RPMI7951 (cell line): ENCODE measurements at regions not wholly inside any gene's neighbourhood (a gene's known extent, or its start where the extent isn't known, plus 50 kb on each side); places are given as distances from the start of the nearest gene placed in this dataset.

ENCODE experiments used
- DNase-seq: peaks from one replicate; pipeline ENCODE4 v3.0.0-alpha.2; 2012; ENCODE audit warnings: low read depth

DNA sequence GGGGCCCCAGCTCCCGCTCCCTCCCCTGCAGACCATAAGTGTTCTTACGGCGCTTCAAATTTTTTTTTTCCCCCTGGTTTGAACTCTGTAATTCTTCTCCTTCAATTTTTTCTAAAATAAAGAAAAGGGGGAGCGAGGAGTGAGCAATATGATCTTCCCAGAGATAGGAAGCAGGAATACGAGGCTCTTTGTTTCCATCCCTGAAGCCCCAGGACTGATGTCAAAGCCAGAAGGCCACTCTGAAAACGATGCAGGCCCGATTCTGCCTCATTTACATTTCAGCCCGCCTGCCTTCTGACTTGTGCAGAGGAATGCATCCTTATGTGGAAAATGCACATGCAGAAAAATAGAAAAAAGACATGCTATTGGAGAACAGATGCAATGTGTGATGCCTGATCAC, 401.5 kb upstream of the MKI67 start:
- DNase-seq, result no peak

DNA sequence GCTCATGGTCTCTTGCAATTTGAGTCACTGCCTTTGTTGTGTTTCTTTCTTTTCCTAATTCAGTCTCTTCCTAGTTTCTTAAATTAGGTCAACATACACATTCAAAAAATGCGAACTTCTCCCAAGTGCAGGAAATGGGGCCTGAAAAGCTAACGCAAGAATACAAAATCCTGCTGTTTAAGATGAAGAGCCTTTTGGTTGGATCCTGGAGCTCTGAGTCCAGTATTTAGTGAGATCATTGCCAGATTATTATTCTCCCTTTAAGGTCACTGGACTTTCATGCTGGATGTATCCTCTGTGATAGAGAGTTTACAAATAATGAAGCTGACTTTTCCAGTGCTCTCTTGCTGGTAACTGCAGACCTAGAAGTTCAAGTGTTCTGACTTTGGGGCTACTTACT, 401.9 kb upstream of the MKI67 start:
- DNase-seq, result no peak

DNA sequence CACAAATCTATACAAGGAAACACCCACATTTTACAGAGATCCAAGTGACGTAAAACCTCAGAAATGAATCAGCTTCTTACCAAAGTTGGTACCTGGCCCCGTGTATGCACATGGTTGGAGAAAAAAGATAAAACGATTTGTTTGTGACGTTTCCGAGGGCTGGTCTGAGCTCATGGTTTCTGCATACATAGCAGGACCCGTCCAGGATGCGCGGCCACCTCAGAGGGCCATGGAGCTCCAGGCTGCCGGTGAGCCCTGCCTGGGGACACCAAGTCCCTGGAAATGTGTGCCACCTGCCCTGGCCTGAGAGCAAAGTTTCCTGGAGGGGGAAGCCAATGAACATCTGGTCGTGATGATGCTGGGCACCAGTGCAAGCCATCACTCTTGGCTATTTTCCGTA, 402.6 kb upstream of the MKI67 start:
- DNase-seq, result no peak

DNA sequence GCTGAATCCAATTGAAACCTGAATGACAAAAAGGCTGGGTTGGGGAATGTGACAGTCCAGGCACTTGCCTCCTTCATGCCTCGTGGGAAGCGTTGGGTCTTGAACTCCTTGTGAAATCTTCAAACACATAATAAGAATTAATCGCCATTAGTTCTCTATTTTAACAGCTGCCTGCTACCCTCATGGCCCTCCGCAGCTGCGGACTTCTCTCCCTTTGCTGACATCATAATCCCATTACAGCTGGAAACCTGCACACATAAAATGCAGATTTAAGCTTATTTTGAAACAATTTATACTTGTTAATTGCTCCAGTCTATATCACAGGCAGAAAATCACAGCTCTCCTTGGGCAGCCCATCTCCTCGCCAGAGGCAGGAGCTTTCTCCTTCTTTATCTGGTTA, 403.0 kb upstream of the MKI67 start:
- DNase-seq, result no peak

DNA sequence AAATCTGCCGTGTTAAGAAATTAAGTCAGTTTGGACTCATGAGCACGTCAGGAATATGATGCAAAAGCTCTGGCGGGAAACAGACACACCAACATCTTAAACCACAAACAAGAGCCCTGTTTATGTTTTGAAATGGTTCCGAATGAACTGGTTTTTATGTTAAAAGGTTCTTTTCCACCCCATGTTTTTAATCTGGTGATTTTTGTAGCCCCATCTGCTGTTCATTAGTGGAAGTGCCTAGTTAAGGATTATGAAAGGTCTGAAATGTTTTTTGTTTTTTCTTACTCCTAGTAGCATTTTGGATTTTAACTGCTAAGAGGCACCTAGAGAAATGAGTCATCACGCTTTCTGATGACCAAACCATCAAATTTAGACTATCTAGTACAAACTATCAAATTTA, 404.1 kb upstream of the MKI67 start:
- peak; percentile 2 for DNase-seq

DNA sequence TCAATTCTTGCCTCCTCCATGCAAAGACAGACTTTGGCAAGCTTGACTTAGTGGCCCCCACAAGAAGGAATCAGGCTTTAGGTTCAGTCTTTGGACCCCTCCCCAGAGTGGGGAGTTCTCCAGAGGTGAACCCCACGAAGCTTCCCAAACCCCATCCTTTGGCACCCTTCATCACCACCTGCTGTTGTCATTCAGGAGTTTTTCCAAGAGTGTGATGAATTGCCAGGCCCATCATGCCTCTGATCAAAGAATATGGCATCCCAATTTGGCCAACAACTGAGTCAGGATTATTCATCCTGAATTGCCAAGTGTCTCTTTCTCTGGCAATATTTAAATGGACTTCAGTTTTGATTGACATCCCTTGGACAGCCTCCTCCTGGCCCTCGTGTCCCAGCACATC, 404.7 kb upstream of the MKI67 start:
- DNase-seq, result no peak

DNA sequence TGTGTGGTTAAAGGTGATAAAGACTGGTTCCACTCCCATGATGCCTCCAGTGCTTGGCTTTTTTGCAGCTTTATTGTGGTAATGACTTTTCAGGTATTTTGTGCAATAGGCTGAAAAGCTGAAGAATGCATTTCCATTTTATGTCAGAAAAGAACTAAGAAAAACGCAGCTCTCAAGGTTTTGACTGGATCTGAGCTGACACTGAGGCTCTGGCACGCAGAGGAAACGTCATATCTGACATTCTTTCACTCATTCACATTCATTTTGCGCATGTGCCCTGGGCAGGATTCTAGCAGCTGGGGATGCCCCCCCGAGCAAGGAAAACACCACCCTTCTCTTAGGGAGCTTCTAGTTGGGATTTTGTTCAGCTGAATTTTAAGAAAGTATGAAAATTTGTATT, 408.5 kb upstream of the MKI67 start:
- DNase-seq, result no peak

DNA sequence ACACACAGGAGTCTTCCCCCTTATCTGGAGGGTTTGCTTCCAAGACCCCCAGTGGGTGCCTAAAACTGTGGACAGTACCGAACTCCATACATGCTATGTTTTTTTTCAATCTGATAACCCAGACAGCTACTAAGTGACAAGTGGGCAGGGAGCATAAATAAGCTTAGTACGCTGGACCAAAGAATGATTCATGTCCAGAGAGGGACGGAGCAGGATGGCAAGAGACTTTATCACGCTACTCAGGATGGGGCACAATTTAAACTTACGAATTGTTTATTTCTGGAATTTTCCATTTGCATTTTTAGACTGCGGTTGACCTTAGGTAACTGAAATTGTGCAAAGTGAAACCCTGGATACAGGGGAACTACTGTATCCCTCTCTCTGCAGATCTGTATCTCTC, 410.0 kb upstream of the MKI67 start:
- DNase-seq, result no peak

DNA sequence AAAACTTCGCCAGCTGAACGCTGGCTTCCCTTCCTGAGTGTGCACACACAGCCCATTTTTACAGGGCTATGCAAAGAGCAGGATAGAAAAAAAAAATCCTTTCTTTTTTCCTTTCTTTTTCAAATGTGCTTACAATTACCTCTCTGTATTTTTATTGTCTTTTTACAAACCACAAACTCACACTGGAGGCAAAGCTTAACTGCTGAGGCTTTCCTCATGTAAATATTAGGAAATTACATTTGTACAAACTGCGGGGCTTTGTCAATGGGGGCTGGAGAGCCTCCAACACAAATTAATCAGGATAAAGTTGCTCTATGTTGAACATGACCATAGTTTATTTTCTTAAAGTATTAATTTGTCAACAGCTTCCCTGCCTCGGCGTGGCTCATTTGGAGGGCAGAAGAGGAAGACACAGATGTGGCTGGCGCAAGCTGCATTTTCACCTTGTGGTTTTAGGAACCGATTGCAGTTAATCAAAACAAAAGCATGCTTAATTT, 411.7 kb upstream of the MKI67 start:
- no peak for DNase-seq

DNA sequence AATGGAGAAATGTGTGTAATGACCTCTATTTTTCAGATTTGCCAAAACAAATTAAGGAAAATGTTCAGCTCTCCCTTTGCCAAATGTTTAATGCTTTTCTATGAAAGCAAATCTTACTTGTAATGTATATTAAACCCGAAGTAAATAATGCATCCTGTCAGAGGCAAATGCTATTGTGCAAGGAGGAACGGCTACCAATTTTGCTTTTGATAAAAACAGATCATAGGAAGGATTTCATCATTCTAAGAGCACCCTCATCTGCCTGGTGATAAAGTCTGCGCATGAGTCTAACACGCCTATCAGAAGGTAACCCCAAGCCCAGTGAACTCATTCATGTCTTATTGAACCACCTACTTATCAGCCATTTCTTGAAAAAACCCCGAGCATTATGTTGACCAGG, 412.4 kb upstream of the MKI67 start:
- no peak for DNase-seq

DNA sequence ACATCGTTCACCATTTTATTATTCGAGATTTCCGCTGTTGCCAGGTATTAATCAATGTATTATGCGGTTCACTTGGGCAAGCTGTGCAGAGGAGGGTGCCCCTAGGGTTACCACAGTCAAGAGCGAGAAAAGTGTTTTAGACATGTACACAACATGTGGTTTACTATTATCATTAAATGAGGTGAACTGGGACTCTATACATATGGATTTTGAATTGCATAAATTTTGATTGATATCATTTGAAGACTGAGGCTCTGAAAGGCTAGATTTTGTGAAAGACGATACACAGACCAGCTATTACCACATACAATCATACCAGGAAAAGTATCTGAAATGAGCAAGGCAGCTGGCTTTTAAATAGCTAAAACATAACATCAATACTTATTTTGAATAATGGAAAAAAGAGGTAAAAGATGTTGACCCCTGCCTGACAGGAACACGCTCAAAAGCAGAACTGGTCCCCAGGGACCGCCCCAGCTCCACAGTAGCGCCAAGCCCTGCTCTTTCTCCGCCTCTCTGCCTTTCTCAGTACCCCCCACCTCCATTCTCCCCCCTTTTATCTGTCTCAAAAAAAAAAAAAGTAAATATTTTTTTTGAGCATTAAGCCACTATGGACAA, 413.4 kb upstream of the MKI67 start:
- DNase-seq, result no peak

DNA sequence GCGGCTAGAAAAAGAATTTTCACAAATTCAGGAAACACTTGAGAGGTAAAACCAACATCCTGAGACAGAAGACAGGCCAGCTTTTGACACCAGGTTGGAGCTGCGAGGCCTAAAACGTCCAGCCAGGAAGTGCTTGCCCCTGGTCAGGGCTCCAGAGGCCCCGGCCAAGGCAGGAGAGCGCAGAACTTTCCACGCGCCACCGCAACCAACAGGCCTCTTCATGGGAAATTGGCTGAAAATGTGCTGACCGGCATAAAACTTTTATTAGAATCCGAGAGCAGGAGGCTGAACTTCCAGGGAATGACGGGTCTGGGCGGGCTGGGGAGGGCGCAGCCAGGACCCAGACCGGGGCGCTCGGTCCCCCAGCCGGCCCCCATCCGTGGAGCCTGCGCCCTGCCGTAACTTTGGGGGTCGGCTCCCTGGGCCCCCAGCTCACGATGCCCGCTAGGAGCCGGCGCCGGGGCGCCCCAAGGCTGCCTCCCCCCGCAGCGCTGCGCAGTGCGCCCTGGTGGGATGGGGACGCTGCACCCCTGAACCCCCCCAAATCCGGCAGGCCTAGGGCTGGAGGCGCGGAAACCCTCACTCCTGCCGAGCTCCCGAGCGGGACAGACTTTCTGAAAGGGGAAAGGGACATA, 414.0 kb upstream of the MKI67 start:
- no peak for DNase-seq

DNA sequence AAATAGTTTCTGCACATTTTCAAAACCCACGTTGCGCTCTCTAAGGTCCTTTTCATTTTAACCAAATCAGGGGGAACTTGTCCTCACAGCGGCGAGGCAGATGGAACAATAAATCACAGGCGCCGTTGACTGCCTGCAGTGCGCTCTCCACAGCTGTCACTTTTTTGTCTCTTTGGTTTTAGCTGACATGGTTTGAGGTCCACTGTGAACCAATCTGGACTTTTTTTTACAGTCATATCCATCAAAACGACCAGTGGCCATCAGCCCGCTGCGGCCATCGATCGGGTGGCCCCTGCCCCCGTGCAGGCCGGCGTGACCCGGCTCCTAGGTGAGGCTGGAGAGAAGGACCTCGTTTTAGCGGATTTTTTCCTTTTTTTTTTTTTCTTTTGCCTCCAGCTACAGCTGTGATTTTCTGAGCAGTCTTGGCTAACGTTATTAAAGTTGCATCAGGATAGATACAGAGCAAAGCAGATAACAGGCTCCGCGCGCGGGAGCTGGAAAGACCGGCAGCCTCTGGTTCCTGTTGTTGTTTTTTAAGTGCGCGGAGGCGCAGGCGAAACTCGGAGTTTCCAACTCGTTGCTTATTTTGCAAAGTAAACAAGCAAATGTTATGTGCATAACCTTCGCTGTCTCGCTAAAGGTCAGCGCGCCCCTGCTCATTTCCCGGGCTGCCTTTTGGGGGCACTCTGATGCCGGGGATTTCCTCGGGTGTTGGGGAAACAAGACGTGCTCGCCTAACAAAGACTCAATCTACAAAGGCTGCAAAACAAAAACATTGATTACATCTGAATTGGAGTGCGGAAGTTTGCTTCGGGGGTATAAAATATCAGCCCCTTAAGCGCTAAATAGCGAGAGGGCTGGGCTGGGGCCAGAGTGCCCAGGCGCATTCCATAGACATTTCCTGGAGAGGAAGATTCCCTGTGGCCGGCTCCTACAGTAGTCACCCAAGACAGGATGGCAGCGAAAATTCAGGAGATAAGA, 414.8 kb upstream of the MKI67 start:
- no peak for DNase-seq

DNA sequence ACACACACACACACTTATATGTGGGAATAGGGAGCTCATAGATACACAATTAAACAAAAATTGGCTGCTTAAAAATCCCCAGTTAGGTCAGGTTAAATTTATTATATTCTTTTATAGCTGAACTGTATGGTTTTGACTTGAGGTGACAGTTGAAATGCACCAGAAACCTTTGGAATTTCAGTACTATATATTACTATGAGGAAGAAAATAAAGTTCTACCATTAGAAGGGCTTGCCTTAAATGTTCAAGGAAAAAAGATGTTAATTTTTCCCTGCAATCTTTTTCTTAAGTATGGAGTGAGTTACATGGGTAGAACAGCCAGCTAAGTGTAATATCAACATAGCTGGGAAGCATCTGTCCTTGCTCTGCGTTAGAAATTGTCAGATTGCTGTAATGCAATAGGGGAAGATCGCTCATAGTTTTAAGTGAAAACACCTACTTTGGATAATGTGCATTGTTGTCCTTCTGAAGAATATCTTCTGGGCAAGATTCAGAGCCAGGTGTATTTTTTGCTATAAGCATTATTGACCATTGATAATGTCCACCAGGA, 415.8 kb upstream of the MKI67 start:
- DNase-seq, result no peak

DNA sequence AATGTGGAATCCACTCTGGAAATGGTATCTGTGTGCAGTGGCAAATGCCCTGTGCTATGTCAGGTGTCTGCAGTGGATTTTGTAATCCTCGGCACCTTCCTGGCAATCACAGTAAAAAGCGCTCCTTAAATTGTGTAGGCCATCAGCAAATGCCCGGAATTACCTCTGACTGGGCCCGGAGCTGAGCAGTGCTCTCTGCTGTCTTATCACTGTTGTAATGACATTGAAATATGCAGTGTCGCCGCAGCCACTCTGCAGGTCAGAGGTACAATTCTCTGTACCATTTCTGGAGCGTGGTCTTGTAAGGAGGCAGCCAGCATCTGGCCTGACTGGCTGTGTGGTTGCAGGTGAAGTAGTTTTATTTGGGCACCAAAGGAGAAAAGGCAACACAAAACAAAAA, 416.4 kb upstream of the MKI67 start:
- DNase-seq, result no peak

DNA sequence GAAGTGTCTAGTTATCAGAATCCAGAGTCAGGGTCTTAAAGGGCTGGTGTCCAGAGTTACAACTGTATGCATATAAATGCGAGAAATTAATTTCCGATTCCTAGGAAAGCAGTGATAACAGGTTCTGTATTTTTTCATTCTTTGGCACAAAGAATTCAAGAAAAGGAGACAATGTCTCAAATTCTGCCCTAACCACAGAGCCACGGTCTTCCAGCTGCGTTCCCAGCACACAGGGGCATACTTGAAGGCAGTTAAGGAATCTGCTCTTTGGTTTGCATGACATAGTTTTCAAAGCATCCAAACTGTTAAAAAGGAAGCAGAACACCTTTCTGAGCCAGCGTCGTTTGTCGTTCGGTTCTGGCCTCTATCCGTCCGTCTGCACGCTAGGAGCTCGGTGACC, 416.9 kb upstream of the MKI67 start:
- no peak for DNase-seq

DNA sequence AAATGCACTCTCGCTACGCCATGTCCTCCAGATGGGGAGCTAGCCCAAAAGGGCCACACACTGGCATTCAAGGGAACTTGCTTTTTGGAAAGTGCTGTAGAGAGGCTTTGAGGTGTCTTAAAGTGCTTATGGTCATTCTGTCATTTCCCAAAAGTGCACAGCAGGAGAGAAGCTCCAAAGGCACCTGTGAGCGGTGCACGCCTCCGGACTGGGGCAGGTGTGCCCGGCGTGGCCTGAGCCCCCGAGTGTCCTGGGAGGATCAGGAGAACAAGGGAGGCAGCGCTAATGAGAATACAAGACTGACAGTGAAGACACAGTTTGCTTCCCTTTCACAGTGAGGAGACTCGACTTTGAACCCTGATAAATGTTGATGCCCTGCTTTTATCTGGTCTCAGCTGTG, 419.0 kb upstream of the MKI67 start:
- no peak for DNase-seq

DNA sequence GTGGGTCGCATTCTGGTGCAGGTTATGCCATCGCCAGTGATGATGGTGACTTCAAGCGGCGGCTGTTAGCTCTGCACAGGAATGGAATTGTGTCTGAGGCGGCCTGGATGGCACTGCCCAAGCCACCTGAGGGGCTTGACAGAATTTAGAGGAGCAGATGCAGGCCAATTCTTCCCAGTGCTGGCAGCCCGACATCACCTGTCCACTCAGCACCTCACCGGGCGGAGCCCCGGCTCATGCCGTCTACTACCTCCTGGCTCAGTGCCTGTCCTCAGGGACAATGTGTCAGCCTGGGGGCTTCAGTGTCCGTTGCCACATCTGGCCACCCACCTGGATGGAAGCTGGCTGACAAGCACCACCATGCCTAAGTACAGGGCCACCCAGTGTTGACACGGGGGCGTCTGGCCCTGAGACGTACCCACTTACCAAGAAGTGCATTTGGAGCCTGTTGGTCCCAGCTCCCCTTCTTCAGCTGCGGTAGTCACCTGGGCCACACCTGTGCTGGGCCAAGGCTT, 420.5 kb upstream of the MKI67 start:
- DNase-seq, result no peak

DNA sequence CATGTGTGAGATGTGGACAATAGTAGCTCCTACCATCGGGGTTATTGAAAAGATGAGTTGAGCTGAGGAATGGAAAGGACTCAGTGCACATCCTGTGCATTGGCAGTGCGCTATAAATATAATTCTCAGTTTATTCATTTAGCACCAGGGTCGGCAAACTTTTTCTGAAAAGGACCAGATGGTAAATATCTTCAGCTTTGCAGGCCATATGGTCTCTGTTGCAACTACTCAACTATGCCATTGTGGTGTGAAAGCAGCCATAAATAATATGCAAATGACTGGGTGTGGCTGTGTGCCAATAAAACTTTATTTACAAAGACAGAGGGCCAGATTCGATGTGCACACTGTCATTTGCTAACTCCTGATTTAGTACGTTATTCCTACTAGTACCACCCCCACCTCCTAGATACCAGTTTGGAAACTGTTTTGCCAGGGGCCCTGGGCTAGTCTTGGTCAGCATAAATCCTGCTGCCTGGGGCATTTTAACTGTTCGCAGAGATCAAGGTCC, 422.9 kb upstream of the MKI67 start:
- no peak for DNase-seq

DNA sequence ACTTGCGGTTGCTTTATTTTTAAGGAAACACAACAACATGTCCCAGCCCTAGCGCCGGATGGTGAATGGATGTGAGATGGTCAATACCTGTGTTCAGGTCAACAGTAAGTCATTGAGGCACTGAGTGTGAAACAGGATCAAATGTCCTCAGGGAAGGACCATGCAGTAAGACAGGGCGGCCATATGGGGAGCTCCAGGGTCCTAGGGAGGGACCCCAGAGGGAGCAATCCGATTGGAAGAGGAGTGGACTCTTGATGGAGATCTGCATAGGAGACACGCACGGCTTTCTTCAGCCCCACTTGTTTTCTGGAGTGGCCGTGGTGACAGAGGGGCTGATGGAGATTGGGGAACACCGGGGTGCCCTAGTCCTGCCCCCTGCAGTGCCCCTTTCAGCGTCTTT, 423.8 kb upstream of the MKI67 start:
- DNase-seq, result no peak

DNA sequence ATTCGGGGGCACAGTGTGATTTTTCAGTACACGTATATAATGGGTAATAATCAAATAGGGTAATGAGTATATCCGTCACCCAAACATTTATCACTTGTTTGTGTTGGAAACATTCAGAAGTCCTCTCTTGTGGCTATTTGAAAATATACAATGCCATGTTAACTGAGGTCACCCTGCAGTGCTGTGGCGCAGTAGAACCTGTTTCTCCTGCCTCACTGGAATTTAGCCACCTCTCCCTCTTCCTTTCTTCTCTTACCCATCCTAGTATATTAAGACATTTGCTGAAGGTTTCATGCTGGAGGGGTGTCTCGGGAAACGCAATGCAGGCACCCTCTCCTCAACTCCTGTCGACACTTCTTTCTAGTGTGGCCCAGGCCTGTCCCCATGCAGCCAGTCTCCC, 425.3 kb upstream of the MKI67 start:
- DNase-seq, result no peak

DNA sequence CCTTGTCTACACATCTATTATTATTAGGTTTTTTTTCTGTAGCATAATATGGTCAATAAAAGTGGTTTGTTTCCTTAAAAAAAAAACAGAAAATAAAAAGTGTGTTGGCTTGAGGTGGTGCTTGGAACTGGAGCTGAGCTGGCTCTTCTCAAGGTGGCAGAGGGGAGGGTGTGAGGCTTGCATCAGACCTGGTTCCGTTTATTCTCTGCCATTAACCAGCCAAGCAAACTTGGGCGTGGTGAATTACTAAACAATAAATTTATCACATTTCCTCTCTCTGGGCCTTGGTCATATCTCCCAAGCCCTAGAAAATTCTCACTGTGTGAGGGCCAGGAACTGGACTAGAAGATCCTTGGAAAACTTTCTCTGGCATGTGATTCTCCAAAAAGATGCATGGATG, 427.5 kb upstream of the MKI67 start:
- DNase-seq, result no peak
